Thymus (tissue), 11 donors: ENCODE measurements at regions not wholly inside any gene's neighbourhood (a gene's known extent, or its start where the extent isn't known, plus 50 kb on each side); places are given as distances from the start of the nearest gene placed in this dataset.
"Not testable (repeated sequence)": the region's sequence is repeated elsewhere in the genome, so short reads cannot be mapped to it uniquely, and the experiment has no call there.

Experiments
- DNase-seq, 9 donors: peaks; one replicate each; pipeline ENCODE4 v3.0.0-alpha.2; 2013; ENCODE audit warnings: low spot score in 9 of 9, low read depth in 6 of 9, missing footprints in 1 of 9
- H3K27ac ChIP-seq, 2 donors: one replicate each; pipeline ENCODE4 v1.5.1; 2013; ENCODE audit warnings: control low read depth in 1 of 2, low read depth in 1 of 2, low read length in 1 of 2, mild to moderate bottlenecking in 1 of 2, moderate library complexity in 1 of 2
- H3K27me3 ChIP-seq, 2 donors: one replicate each; pipeline ENCODE4 v1.5.1; 2013; ENCODE audit warnings: low read length in 1 of 2; ENCODE audit not compliant: control insufficient read depth in 2 of 2, insufficient read depth in 1 of 2
- H3K36me3 ChIP-seq, 2 donors: one replicate each; pipeline ENCODE4 v1.5.1; 2013; ENCODE audit warnings: low read length in 1 of 2, mild to moderate bottlenecking in 1 of 2, moderate library complexity in 1 of 2; ENCODE audit not compliant: control insufficient read depth in 2 of 2, insufficient read depth in 2 of 2
- H3K4me1 ChIP-seq, 2 donors: one replicate each; pipeline ENCODE4 v1.5.1; 2013; ENCODE audit warnings: low read length in 2 of 2; ENCODE audit not compliant: control insufficient read depth in 2 of 2, insufficient read depth in 2 of 2
- H3K4me3 ChIP-seq, 2 donors: one replicate each; pipeline ENCODE4 v1.5.1; 2013; ENCODE audit warnings: low read length in 2 of 2, control low read depth in 1 of 2, mild to moderate bottlenecking in 1 of 2
- H3K9me3 ChIP-seq, 2 donors: one replicate each; pipeline ENCODE4 v1.5.1; 2013; ENCODE audit warnings: low read length in 1 of 2, mild to moderate bottlenecking in 1 of 2; ENCODE audit not compliant: control insufficient read depth in 2 of 2, insufficient read depth in 1 of 2
- WGBS: extraction: QIAGEN DNeasy Blood & Tissue Kit; methylation state at CpG from one replicate; pipeline ENCODE4 v1.1.7; 2013; 5-methylcytosine and 5-hydroxymethylcytosine counted together
- donor health status: healthy.

- no peak for DNase-seq
- no peak overlapping the region for H3K4me3 ChIP-seq
- WGBS = 41% methylated on average over 2 of the region's 2 CpGs
- no peaks in the 10 kb centered on the region for H3K4me1 ChIP-seq
- H3K9me3 ChIP-seq = peaks cover 2 to 6% of the 10 kb centered on the region in 2 donors
- no peaks in the 10 kb centered on the region for H3K36me3 ChIP-seq
- H3K27ac ChIP-seq = no peak overlapping the region
- H3K27me3 ChIP-seq = peaks cover 0 to 6% of the 10 kb centered on the region in 2 donors
These were observed 88.4 kb downstream of the OR13A1 start for GRCh38 chr10:45227042-45227441.

GRCh38 chr10:45227456-45227855 lies 88.0 kb downstream of the OR13A1 start:
- WGBS = 52% methylated on average over 1 of the region's 1 CpG
- peaks cover 0 to 6% of the 10 kb centered on the region in 2 donors for H3K27me3 ChIP-seq
- no peak for DNase-seq

GRCh38 chr10:45229823-45230222 lies 85.6 kb downstream of the OR13A1 start:
- peaks cover 2 to 6% of the 10 kb centered on the region in 2 donors for H3K9me3 ChIP-seq
- no peaks in the 10 kb centered on the region for H3K4me1 ChIP-seq
- no peak overlapping the region for H3K27ac ChIP-seq
- H3K27me3 ChIP-seq = no peaks in the 10 kb centered on the region
- DNase-seq = no peak
- 100% methylated on average over 1 of the region's 1 CpG for WGBS
- no peaks in the 10 kb centered on the region for H3K36me3 ChIP-seq
- H3K4me3 ChIP-seq = no peak overlapping the region

More at GRCh38 chr10:45227456-45227855, 88.0 kb downstream of the OR13A1 start:
- H3K27ac ChIP-seq = no peak overlapping the region
- H3K9me3 ChIP-seq = peaks cover 2 to 6% of the 10 kb centered on the region in 2 donors
- H3K36me3 ChIP-seq = no peaks in the 10 kb centered on the region
- no peak overlapping the region for H3K4me3 ChIP-seq
- no peaks in the 10 kb centered on the region for H3K4me1 ChIP-seq

- not testable (repeated sequence) for H3K36me3 ChIP-seq, H3K27ac ChIP-seq, H3K9me3 ChIP-seq, H3K27me3 ChIP-seq, H3K4me3 ChIP-seq, H3K4me1 ChIP-seq
- WGBS = 59% methylated on average over 13 of the region's 13 CpGs
- peak; percentile 33 to 89 (median 67) for DNase-seq
These were observed 80.1 kb downstream of the OR13A1 start for GRCh38 chr10:45235260-45235769.

- Histone ChIP-seq H3K27me3 (no peaks in the 10 kb centered on the region), H3K9me3 (no peaks in the 10 kb centered on the region), H3K36me3 (no peaks in the 10 kb centered on the region), H3K4me3 (no peak overlapping the region), H3K4me1 (no peaks in the 10 kb centered on the region), H3K27ac (no peak overlapping the region)
- no peak for DNase-seq
- 96% methylated on average over 7 of the region's 7 CpGs for WGBS
These were observed 79.6 kb downstream of the OR13A1 start for GRCh38 chr10:45235798-45236220.

- Histone ChIP-seq H3K4me1 (peaks cover 0 to 4% of the 10 kb centered on the region in 2 donors), H3K9me3 (no peaks in the 10 kb centered on the region), H3K27ac (no peak overlapping the region), H3K27me3 (no peaks in the 10 kb centered on the region), H3K36me3 (no peaks in the 10 kb centered on the region), H3K4me3 (no peak overlapping the region)
- 69% methylated on average over 5 of the region's 5 CpGs for WGBS
- DNase-seq = no peak
These were observed 76.5 kb downstream of the OR13A1 start for GRCh38 chr10:45238896-45239295.

- Histone ChIP-seq H3K36me3 (no peaks in the 10 kb centered on the region), H3K27me3 (no peaks in the 10 kb centered on the region), H3K4me3 (no peak overlapping the region), H3K27ac (no peak overlapping the region), H3K4me1 (peaks cover 0 to 4% of the 10 kb centered on the region in 2 donors), H3K9me3 (no peaks in the 10 kb centered on the region)
- DNase-seq = no peak
- WGBS = 88% methylated on average over 11 of the region's 11 CpGs
These were observed 75.8 kb downstream of the OR13A1 start for GRCh38 chr10:45239642-45240041.

GRCh38 chr10:45241865-45242520 lies 73.4 kb downstream of the OR13A1 start:
- H3K27ac ChIP-seq = no peak overlapping the region
- 63% methylated on average over 9 of the region's 9 CpGs for WGBS

GRCh38 chr10:45243261-45243660 lies 72.1 kb downstream of the OR13A1 start:
- Histone ChIP-seq H3K27me3 (no peaks in the 10 kb centered on the region), H3K36me3 (no peaks in the 10 kb centered on the region), H3K4me1 (peaks cover 0 to 4% of the 10 kb centered on the region in 2 donors), H3K27ac (no peak overlapping the region), H3K4me3 (no peak overlapping the region), H3K9me3 (no peaks in the 10 kb centered on the region)
- no peak for DNase-seq
- WGBS = 86% methylated on average over 2 of the region's 2 CpGs

More at GRCh38 chr10:45241865-45242520, 73.4 kb downstream of the OR13A1 start:
- peak in 3 of 9 donors; percentile 11 to 31 (median 11) for DNase-seq
- no peaks in the 10 kb centered on the region for H3K36me3 ChIP-seq
- no peak overlapping the region for H3K4me3 ChIP-seq
- no peaks in the 10 kb centered on the region for H3K9me3 ChIP-seq
- H3K4me1 ChIP-seq = peaks cover 0 to 4% of the 10 kb centered on the region in 2 donors
- H3K27me3 ChIP-seq = no peaks in the 10 kb centered on the region
